Fibroblast of lung (primary cell): ENCODE measurements at regions not wholly inside any gene's neighbourhood (a gene's known extent, or its start where the extent isn't known, plus 50 kb on each side); places are given as distances from the start of the nearest gene placed in this dataset.

Experiments used
- DNase-seq, 2 donors: peaks; one replicate each; pipeline versions ENCODE4 v3.0.0 to v3.0.0-alpha.2; 2010; ENCODE audit warnings: low read depth in 2 of 2
- H2AFZ ChIP-seq: 2 replicates; pipeline ENCODE4 v1.5.1; 2012; ENCODE audit warnings: low read length, control low read depth, inconsistent platforms
- H3K27ac ChIP-seq: 2 replicates; pipeline ENCODE4 v1.5.1; 2011; ENCODE audit warnings: low read length, control low read depth; ENCODE audit not compliant: insufficient read depth
- H3K27me3 ChIP-seq: 2 replicates; pipeline ENCODE4 v1.5.1; 2011; ENCODE audit warnings: mild to moderate bottlenecking, low read length; ENCODE audit not compliant: control insufficient read depth, insufficient read depth
- H3K36me3 ChIP-seq: 2 replicates; pipeline ENCODE4 v1.5.1; 2011; ENCODE audit warnings: low read length; ENCODE audit not compliant: control insufficient read depth, insufficient read depth
- H3K4me1 ChIP-seq: 2 replicates; pipeline ENCODE4 v1.5.1; 2011; ENCODE audit warnings: low read length; ENCODE audit not compliant: control insufficient read depth, insufficient read depth; ENCODE audit errors: extremely low read depth
- H3K4me2 ChIP-seq: 2 replicates; pipeline ENCODE4 v1.5.1; 2011; ENCODE audit warnings: low read length, control low read depth; ENCODE audit not compliant: insufficient read depth; ENCODE audit errors: extremely low read depth
- H3K4me3 ChIP-seq, 4 experiments: fragments of 200-600 bp in 1 of 4; sonication (generic) in 1 of 4; replicated peaks in 1 of 4; 2 replicates each; pipeline ENCODE4 v1.5.1; 2011 to 2016; ENCODE audit warnings: low read length in 4 of 4, low read depth in 3 of 4, mild to moderate bottlenecking in 3 of 4, control low read depth in 2 of 4, inconsistent platforms in 1 of 4, mixed read lengths in 1 of 4; ENCODE audit not compliant: insufficient read depth in 1 of 4; ENCODE audit errors: control extremely low read depth in 1 of 4
- H3K79me2 ChIP-seq: 2 replicates; pipeline ENCODE4 v1.5.1; 2012; ENCODE audit warnings: mild to moderate bottlenecking, low read length, inconsistent platforms; ENCODE audit not compliant: control insufficient read depth, insufficient read depth
- H3K9ac ChIP-seq: 2 replicates; pipeline ENCODE4 v1.5.1; 2011; ENCODE audit warnings: mild to moderate bottlenecking, low read length, control low read depth; ENCODE audit not compliant: insufficient read depth
- H3K9me3 ChIP-seq: 2 replicates; pipeline ENCODE4 v1.5.1; 2012; ENCODE audit warnings: low read depth, low read length; ENCODE audit not compliant: control insufficient read depth, insufficient read depth
- H4K20me1 ChIP-seq: 2 replicates; pipeline ENCODE4 v1.5.1; 2011; ENCODE audit warnings: low read length; ENCODE audit not compliant: control insufficient read depth, insufficient read depth; ENCODE audit errors: extremely low read depth
- CTCF ChIP-seq, 2 donors: IDR thresholded peaks in 1 of 2; conservative IDR thresholded peaks in 1 of 2; 1 replicate in 1 of 2; 2 replicates in 1 of 2; pipeline ENCODE4 v1.5.1; 2011 to 2012; ENCODE audit warnings: low read length in 2 of 2, control low read depth in 1 of 2, inconsistent platforms in 1 of 2, low read depth in 1 of 2, mild to moderate bottlenecking in 1 of 2
- EZH2 ChIP-seq: IDR thresholded peaks from 2 replicates; pipeline ENCODE4 v1.5.1; 2012; ENCODE audit warnings: low read length, control low read depth, mild to moderate bottlenecking; ENCODE audit errors: missing control alignments

GRCh38 chr5:167916261-167916691 is 375.2 kb upstream of the WWC1 start:
- H2AFZ ChIP-seq = no peak overlapping the region
- H4K20me1 ChIP-seq = no peaks in the 10 kb centered on the region
- peak in 1 of 2 donors; percentile 92 for DNase-seq
- H3K9me3 ChIP-seq = no peaks in the 10 kb centered on the region
- no peak overlapping the region for H3K9ac ChIP-seq
- TF ChIP-seq EZH2 (no peak), CTCF (conservative IDR thresholded peaks at IDR 0.05 in 1 of 2, IDR thresholded peaks at IDR 0.05 in 1 of 2; ENCODE audit: low read depth in 1 of 2, low read length in 2 of 2) (no peak)
- no peak overlapping the region for H3K27ac ChIP-seq
- H3K4me2 ChIP-seq = no peak overlapping the region
- H3K36me3 ChIP-seq = no peaks in the 10 kb centered on the region
- no peaks in the 10 kb centered on the region for H3K27me3 ChIP-seq
- H3K79me2 ChIP-seq = no peaks in the 10 kb centered on the region
- H3K4me1 ChIP-seq = no peaks in the 10 kb centered on the region
- no peak overlapping the region for H3K4me3 ChIP-seq

- no peaks in the 10 kb centered on the region for H3K9me3 ChIP-seq
- H4K20me1 ChIP-seq = no peaks in the 10 kb centered on the region
- no peak overlapping the region for H3K4me3 ChIP-seq
- no peak overlapping the region for H3K9ac ChIP-seq
- no peaks in the 10 kb centered on the region for H3K4me1 ChIP-seq
- peak; percentile 34 to 88 for DNase-seq
- no peaks in the 10 kb centered on the region for H3K36me3 ChIP-seq
- H3K27ac ChIP-seq = no peak overlapping the region
- H3K79me2 ChIP-seq = no peaks in the 10 kb centered on the region
- no peaks in the 10 kb centered on the region for H3K27me3 ChIP-seq
- H2AFZ ChIP-seq = no peak overlapping the region
- H3K4me2 ChIP-seq = no peak overlapping the region
- TF ChIP-seq EZH2 = no peak
- no peak for TF ChIP-seq CTCF (conservative IDR thresholded peaks at IDR 0.05 in 1 of 2, IDR thresholded peaks at IDR 0.05 in 1 of 2; ENCODE audit: low read depth in 1 of 2, low read length in 2 of 2)
Measured at GRCh38 chr5:167916706-167917105, 374.7 kb upstream of the WWC1 start.

DNA sequence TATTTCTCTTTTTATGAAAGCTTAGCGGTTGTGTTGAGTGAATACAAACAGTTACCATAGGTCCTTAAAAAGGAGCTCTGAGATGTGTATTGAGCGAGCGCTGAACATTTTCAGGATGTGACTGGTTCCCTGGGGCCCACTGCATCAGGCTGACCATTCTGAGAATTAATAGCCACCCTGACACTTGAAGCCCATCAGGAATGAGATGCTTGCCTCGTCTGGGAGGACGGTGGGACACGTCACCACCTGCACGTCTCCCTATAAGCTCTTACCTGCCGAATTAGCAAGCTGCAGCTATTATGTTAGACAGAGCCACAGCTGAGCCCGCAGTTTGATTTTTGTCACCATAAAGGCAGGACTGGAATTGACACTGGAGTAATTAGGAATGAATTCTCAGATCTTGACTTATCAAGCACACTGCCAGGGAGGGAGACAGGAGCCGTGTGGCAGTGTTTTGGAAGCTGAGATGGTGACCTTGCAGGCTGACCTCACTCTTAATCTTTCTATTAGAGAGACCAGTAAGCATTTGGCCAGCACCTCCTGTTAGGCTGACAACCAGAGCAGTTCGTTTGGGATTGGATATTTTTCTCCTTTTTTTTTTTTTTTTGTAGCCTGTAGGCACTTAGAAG is 373.1 kb upstream of the WWC1 start:
- Histone ChIP-seq H3K4me1 (no peaks in the 10 kb centered on the region), H3K27ac (no peak overlapping the region)
- TF ChIP-seq CTCF (conservative IDR thresholded peaks at IDR 0.05 in 1 of 2, IDR thresholded peaks at IDR 0.05 in 1 of 2; ENCODE audit: low read depth in 1 of 2, low read length in 2 of 2) = no peak
- TF ChIP-seq EZH2 = no peak

More for the DNA sequence above, 373.1 kb upstream of the WWC1 start:
- DNase-seq = no peak
- Histone ChIP-seq H3K4me3 (no peak overlapping the region), H3K9ac (no peak overlapping the region), H3K27me3 (no peaks in the 10 kb centered on the region), H3K79me2 (no peaks in the 10 kb centered on the region), H4K20me1 (no peaks in the 10 kb centered on the region), H2AFZ (no peak overlapping the region), H3K4me2 (no peak overlapping the region), H3K9me3 (no peaks in the 10 kb centered on the region), H3K36me3 (no peaks in the 10 kb centered on the region)
